Vagina (tissue), 2 donors: ENCODE measurements at regions not wholly inside any gene's neighbourhood (a gene's known extent, or its start where the extent isn't known, plus 50 kb on each side); places are given as distances from the start of the nearest gene placed in this dataset.

ENCODE experiments used
- CTCF ChIP-seq, 3 experiments: fragments of 450-650 bp in 2 of 3; fragments of 200-600 bp in 1 of 3; sonication (generic) in 1 of 3; IDR thresholded peaks; one replicate each; pipeline ENCODE4 v1.5.1; 2017 to 2019; ENCODE audit warnings: antibody characterized with exemption in 3 of 3, mild to moderate bottlenecking in 2 of 3, moderate library complexity in 2 of 3
- POLR2A ChIP-seq, 2 donors: fragments of 450-650 bp; IDR thresholded peaks; one replicate each; pipeline ENCODE4 v1.6.1; 2017; ENCODE audit warnings: antibody characterized with exemption in 2 of 2, mild to moderate bottlenecking in 2 of 2, moderate library complexity in 2 of 2
- POLR2AphosphoS5 ChIP-seq, 2 donors: sonication (generic); formaldehyde crosslinking; IDR thresholded peaks; one replicate each; pipeline ENCODE4 v1.9.0; 2017; ENCODE audit warnings: antibody characterized with exemption in 2 of 2, mild to moderate bottlenecking in 2 of 2, low read depth in 1 of 2; ENCODE audit not compliant: insufficient read depth in 1 of 2

GRCh38 chr1:70893381-70893780 is 154.2 kb downstream of the PTGER3 start:
- TF ChIP-seq CTCF (IDR thresholded peaks at IDR 0.05): no peak
- TF ChIP-seq POLR2AphosphoS5 (IDR thresholded peaks at IDR 0.05; ENCODE audit: insufficient read depth in 1 of 2, low read depth in 1 of 2): no peak
- no peak for TF ChIP-seq POLR2A (IDR thresholded peaks at IDR 0.05)
